NCI-H2171 treated with DMSO at 0.1 percent for 48 hours (cell line): ENCODE measurements at regions not wholly inside any gene's neighbourhood (a gene's known extent, or its start where the extent isn't known, plus 50 kb on each side); places are given as distances from the start of the nearest gene placed in this dataset.
"Not testable (repeated sequence)": the region's sequence is repeated elsewhere in the genome, so short reads cannot be mapped to it uniquely, and the experiment has no call there.

Experiments used
- DNase-seq: peaks from one replicate; lab custom pipeline; 2025; lab: John Stamatoyannopoulos, UW

GRCh38 chr10:33955676-33956075 is 621.2 kb upstream of the NRP1 start:
- DNase-seq = no peak

DNA sequence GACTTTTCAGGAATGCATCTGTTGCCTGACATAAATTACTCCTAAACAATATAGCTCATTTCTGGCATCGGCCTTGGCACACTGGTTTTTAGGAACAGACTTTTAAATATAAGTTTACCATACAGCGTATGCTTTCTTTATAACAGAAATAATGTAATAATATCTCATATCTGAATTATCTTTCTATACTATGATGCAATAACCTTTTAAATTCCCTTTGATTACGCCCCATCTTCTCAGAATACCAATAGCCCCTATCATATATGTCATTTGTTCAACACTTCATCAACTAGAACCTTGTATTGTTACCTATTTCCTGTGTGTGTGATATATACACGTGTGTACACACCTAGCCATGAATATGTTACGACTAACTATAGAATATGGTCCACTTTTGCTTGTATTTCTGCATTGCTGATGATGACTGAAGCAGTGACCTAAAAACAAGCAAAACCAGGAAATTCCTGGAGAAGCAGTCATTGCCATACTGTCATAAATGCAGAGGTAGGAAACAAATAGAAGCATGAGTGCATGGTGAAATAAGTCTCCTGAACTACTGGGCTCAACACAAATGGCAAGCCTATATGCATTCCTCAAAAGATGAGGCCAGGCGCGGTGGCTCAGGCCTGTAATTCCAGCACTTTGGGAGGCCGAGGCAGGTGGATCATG is 618.4 kb upstream of the NRP1 start:
- no peak for DNase-seq

GRCh38 chr10:33950206-33950605 is 615.7 kb upstream of the NRP1 start:
- no peak for DNase-seq

DNA sequence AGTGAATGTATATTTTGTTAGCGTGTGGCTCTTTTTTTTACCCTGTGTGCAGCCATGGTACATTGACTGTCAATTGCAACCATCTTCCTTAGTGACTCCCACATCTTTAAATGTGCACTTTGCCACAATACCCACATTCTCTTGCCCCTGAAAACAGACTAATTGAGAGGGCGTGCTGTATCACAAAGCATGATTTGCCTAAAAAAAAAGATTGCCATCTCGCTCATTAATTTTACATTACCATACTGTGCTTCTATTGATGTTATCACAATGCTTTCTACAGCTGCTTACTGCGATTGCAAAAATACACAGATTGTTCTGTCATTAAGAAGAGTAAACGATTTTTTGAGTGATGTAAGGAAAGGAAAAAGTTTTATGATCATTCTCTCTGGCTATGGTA is 613.1 kb upstream of the NRP1 start:
- no peak for DNase-seq

DNA sequence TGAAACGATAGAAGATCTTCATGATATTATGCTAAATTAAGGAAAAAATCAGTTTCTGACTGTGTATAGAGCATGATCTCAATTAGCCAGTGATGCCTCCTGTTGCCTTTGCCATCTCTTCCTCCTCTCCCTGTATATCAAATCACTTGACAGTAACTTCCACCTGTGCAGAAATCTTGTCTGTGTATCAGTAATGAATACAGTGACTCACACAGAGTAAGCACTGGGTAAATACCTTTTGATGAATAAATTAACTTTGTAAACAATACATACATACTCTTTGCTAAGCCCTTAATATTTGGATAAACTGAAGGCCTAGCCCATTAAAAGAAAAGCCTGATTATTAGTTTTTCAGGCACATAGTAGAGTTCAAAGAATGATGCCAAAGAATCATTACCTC is 610.6 kb upstream of the NRP1 start:
- no peak for DNase-seq

GRCh38 chr10:33942508-33942907 is 608.0 kb upstream of the NRP1 start:
- no peak for DNase-seq

GRCh38 chr10:33939892-33940291 is 605.4 kb upstream of the NRP1 start:
- peak; percentile 50 for DNase-seq

DNA sequence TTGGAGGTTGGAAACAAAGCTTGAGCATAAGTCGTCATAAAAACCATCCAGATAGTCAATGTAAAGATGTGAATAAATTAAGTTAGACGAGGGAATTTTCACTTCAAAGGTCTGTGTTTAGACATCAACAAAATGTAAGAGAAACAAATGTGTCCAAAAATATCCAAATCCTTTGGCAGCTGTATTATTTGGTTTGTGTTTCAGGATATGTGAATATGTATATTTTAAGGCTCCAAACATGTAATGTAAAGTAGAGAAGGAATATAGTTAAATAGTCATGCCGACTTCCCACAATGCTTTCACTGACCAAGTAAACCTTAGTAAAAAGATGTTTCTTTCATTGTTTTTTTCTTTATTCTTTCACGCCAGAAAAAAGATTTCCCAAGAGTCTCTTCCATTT is 604.9 kb upstream of the NRP1 start:
- no peak for DNase-seq

DNA sequence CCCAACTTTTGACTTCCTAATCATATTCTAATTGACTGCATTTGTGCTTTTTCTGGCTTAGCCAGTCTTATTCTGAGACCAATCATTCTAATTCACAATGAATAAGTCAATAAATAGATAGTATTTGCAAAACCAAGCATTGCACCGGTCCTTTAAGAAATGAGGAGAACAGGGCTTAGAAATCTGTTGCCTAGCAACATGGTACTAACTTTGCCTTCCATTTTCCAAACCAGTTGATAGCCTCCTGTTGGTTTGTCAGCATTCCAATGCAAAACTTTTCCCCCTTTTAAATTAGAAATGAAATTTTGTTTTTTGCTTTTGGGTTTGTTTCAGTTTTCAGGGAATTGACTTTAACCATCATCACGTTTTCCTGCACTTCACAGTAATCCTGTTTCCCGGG is 603.5 kb upstream of the NRP1 start:
- DNase-seq = no peak

- DNase-seq = no peak
These were observed 602.7 kb upstream of the NRP1 start for GRCh38 chr10:33937036-33937730.

- DNase-seq = no peak
These were observed 600.9 kb upstream of the NRP1 start for GRCh38 chr10:33935350-33935749.

GRCh38 chr10:33930079-33930478 is 595.6 kb upstream of the NRP1 start:
- DNase-seq = no peak

- peak; percentile 39 for DNase-seq
These were observed 592.9 kb upstream of the NRP1 start for GRCh38 chr10:33927347-33927746.

GRCh38 chr10:33921970-33922605 is 587.6 kb upstream of the NRP1 start:
- DNase-seq = no peak

DNA sequence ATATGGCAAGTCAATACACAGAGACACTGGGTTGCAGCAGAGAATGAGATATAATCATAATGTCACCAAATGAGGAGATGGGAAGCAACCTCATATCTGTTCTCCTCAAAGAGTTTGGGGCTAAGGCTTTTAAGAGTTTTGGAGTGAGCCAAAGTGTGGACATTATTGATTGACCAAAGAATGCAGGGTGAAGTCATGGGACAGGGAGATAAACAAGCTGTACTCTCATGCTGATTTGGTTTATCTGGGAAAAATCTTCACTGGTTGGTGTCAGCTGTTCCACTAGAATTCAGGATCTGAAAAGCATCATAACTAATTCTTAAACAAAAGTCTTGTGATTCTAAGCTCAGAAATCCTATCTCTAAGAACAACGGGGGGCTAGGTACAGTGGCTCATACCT is 585.9 kb upstream of the NRP1 start:
- DNase-seq = no peak

DNA sequence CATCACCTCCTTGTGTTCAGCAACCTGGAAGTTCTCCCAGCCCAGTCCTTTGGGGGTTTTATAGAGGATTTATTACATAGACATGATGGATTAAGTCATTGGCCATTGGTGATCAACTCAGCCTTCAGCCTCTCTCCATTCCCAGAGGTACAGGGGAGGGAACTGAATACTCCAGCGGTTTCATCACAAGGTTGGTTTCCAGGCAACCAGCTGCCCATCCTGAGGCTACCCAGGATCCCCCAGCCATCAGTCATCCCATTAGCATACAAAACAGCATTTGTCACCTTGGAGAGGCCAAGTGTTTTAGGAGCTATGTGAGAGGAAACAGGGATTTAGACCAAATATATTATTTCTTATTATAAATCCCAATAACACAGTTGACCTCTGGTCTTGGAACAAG is 584.8 kb upstream of the NRP1 start:
- DNase-seq = no peak

DNA sequence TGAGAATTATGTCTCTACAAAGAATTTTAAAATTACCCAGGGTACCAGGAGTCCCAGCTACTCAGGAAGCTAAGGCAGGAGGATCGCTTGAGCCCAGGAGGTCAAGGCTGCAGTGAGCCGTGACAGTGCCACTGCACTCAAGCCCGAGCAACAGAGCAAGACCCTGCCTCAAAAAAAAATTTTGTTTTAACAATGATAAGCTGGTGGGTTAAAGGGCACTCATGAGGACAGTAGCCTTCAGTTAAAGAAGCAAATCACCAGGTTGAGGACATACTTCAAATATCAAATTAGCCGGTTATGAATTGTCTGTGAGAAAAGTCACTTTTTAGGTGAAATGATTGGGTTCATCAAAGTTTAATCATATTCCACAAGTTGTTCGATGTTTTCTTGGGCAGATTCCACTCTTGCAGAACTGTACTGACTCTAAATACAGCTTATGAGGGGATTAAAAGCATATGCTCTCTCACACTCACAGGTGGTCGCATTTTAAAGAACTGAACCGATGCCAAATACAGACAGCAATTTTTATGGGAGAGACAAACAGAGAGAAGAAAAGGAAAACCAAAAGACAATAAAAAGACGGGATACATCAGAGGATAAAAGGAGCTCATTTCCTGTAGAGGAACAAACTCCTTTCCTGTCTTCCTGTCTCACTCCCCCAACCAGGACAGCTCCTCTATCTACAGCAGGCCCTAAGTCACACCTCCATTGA is 582.8 kb upstream of the NRP1 start:
- no peak for DNase-seq

DNA sequence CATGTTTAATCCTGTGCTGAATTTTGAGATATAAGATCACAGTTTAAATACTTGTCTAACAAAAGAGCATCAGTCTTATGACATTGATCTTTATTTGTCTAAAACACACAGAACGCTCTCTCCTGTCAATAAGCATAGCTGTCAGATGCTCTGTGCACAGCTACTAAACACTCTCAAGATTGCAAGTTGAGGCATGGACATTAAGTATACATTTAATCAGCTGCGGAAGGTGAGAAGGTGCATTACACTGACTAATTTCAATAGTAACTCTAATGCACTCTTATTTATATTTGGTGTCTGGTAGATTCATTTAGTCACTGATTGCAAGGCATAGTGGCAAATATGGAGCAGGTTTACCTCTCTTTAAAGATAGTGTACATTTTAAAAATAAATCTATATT is 580.3 kb upstream of the NRP1 start:
- no peak for DNase-seq

GRCh38 chr10:33913194-33913593 is 578.7 kb upstream of the NRP1 start:
- DNase-seq = no peak

- not testable (repeated sequence) for DNase-seq
These were observed 575.0 kb upstream of the NRP1 start for GRCh38 chr10:33909476-33909875.

GRCh38 chr10:33901166-33901565 is 566.7 kb upstream of the NRP1 start:
- no peak for DNase-seq

DNA sequence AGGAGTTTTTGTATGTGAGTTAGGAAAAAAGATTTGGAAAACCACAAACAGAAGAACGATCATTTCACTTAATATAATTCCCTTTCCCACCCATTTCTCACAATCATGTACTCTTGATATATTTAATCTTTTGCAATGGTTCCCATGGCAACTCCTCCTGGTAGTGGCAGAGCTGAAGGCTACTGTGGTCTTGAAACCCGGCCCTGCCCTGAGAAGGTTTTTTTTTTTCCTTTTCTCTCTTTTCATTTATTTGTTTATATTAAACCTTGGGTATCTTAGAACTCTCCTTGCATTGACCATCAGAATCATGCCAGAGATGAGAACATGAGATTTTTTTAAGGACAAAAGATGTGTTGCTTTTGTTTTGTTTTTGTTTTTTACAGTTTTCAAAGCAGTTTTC is 566.1 kb upstream of the NRP1 start:
- no peak for DNase-seq
